Fibroblast of upper back skin (primary cell): ENCODE measurements at regions not wholly inside any gene's neighbourhood (a gene's known extent, or its start where the extent isn't known, plus 50 kb on each side); places are given as distances from the start of the nearest gene placed in this dataset.

ENCODE experiments used
- DNase-seq: peaks from one replicate; pipeline ENCODE4 v3.0.0-alpha.2; 2013

DNA sequence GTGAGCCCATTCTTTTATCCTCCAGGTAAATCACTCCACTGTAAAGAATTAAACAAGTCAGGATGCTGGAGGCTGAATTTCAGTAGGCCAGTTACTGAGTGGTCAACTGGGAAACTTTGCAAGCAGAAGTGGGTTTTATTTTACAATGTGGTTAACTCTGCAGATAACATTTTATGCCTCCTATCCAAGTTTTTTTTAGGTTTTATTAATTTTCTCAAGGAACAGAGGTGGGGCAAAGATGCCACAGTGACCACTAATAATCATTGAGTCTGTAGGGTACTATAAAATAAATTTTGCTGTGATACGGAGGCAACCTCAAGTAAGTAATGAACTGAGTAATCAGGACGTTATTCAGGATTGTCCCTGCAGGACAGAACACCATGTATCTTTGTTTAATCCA lies 599.9 kb downstream of the METTL15 start:
- DNase-seq, result no peak

- DNase-seq, result no peak
These were observed 596.6 kb downstream of the METTL15 start for GRCh38 chr11:28704801-28705200.

- DNase-seq, result no peak
These were observed 595.2 kb downstream of the METTL15 start for GRCh38 chr11:28703371-28703770.

DNA sequence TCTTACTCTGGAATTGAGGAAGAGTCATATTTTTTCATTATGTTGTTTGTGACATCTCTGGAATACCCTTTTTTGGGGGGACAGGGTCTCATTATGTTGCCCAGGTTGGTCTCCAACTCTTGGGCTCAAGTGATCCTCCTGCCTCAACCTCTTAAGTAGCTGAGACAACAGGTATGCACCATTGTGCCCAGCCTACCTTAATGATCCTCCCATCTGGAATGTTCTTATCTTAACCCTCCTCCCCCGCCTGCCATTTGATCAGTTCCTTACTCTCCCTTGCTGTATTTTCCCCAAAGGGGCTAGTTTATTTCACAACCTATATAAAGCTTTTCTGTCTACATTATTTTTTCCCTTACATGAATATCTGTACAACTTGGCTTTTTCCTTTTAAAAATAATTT lies 594.7 kb downstream of the METTL15 start:
- no peak for DNase-seq

- DNase-seq, result no peak
These were observed 594.2 kb downstream of the METTL15 start for GRCh38 chr11:28702450-28702790.

DNA sequence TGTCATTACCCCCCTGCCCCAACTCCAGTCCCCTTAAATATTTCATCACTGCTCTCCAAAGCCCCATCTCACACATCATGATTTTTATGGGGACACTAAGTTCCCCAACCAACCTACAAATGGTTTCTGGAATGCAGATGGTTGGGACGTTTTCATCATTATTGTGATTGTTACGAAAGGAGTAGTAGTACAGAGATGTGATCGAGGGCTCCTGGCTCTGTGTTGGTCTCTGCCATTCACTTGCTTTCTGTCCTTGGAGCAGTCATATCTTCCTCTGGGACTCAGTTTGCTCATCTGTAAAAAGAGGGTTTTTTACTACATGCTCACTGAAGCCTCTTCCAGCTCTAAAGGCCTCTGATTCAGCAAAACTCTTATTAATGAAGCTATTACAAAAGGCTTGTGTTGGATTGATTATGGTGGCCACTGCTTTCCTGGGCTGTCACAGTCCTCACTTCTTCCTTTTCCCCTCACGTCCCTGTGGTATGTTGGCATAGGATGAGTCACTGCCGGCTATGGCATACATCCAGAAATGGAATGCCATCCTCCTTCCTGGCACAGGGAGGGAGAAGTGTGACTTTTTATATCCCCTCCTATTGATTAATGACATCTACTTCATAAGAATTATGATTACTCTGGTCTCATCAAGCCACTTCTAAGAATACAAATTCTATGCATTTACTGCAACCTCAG lies 593.7 kb downstream of the METTL15 start:
- DNase-seq, result no peak

- no peak for DNase-seq
These were observed 591.5 kb downstream of the METTL15 start for GRCh38 chr11:28699701-28700100.

GRCh38 chr11:28697920-28698827 lies 590.0 kb downstream of the METTL15 start:
- peak; percentile 60 for DNase-seq

DNA sequence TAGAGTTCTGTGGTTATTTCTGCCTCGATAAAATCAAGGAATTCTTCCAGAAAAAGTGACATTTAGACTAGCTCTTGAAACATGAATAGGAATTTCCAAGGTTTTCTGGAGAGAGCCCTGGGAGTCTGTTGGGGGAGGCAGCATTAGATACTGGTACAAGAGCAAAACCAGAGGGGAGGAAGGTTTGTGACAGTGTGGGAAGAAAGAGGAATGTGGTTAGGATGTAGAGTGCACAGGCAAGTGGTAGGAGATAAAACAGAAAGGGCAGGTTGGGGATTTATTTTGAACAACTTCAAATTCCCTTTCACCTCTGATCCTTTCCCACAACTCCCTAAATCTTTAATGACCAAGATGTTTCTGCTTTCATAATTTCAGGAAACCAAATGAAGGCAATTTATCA lies 588.4 kb downstream of the METTL15 start:
- DNase-seq, result no peak

- peak; percentile 82 for DNase-seq
These were observed 582.6 kb downstream of the METTL15 start for GRCh38 chr11:28690746-28691145.

DNA sequence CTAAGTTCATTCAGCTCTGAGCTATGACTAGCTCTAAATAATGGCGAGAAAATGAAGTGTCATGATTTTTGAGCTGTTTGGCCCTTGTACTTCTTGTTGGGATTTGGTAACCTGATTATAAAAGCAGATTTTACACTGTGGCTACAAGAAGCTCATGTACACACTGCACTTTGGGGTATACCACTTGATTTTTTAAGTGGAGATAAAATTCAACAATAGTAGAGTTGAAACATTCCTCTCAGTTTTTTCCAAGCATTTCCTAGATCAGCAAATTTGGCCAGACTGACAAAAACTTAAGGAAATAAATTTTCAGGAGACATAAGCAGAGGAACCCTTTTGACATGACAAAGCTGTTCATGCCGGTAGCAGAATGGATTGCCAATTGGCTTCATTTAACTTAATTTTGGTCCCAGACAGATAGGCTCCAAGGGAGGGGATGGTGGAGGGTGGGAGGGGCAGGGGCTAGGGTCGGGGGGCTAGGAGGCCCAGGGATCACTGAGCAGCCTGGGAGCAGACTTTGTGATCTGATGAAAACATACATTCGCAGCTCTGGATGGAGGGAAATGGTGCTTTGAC lies 575.9 kb downstream of the METTL15 start:
- no peak for DNase-seq

DNA sequence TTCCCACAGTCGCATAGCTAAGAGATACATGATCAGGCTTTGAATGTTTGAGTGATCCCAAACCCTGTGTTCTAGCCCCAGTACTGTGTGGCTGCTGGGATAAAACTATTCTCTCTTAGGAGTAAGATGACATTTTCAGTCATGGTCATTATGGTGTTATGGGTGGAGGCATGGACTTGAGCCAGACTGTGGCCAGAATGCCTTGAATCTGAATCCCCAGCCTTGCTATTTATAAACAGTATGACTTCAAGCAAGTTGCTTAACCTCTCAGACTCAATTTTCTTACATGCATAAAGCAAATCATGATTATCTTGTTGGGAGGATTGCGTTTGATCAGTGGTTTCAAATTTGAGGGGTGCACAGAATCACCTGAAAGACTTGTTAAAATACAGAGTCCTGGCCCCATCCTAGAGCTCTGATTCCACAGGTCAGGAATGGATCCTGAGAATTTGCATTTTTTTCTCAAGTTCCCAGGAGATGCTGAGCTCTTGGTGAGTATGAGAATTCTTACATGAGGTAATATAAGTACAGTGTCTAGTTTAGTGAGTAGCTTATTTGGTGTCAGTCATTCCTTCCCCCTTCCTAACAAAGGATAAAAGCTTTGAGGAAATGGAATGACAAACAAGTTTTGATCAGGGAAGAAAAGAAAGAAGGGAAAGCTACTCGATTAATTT lies 571.7 kb downstream of the METTL15 start:
- peak; percentile 74 for DNase-seq

DNA sequence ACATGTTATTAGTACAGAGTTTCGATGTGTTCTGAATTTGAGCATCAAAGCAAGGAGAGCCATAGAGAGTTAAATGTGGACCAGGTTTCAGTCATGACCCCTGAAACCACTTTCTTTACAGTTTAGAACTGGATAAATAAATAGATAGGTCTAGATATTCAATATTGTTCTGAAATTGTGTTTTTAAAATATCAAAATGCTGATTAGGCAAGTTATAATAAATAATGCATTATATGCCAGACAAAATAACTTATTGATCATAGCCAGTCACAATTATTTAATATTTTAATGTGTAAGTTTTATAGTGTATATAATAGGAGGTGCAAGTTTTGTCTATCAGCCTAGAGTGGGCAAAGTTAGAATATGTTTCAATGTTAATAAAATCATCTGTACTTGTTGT lies 569.5 kb downstream of the METTL15 start:
- DNase-seq, result no peak

DNA sequence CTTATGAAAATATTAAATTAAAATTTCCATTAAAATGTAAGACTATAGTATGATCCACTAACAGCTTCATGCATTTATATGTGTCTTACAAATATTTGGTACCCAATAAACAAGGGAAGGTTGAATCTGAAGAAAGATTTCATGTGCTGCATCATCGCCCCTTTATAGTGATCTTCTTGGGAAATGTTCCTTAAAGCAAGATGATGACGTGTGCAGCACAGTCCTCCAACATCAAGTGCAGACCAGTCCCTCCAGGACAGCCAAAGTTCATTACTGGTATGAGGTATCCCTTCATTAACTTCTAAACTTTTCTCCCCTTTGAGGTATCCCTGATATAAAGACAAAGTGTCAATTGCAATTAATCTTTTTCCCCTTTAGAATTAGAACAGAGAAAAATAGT lies 567.0 kb downstream of the METTL15 start:
- no peak for DNase-seq

DNA sequence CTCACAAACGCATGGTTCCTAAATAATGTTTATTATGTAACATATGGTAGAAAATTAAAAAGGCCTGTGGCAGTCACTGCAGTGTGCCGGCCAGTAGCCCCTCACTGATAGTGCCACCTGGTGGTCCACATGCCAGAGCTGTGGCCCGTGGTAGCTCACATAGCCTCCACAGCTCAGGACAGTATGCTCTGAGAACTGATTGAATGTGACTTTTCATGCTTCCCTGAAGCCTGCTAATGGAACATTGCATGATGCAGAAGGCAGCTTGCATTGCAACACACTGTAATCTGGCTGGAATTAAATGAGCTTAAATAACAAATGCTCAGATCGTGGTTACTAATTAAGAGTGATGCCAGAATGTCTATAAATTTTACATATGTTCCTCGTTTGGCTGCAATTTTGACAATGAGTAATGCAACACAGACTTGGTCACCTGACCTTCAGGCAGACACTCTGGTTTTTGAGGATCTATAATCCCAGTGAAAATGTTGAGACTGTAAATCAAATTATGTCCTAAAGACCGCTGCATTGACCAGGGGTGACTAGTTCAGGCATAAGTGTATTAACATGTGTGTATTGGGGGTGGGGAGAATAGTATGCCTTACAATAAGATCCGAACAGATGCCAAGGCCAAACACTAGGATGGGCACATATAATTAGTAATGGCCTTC lies 566.4 kb downstream of the METTL15 start:
- peak; percentile 96 for DNase-seq

- peak; percentile 84 for DNase-seq
These were observed 565.7 kb downstream of the METTL15 start for GRCh38 chr11:28673691-28674432.

DNA sequence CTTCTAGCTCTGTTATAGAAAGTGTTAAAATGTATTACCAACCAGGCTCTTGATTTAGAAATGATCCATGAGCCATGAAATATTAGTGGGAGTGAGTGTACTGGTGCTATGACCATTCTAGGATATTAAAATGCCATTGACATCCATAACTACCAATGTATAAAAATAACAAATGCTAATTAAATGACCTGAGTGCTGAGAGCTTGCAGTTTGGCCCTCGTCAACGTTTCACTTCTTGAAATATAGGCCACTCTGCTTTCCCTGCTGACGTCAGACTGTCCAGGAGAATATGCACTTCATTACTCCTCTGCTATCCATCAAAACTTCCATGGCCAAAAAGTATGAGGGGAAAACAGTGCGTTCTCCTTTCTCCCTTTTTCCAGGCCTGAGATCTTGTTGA lies 563.1 kb downstream of the METTL15 start:
- no peak for DNase-seq

DNA sequence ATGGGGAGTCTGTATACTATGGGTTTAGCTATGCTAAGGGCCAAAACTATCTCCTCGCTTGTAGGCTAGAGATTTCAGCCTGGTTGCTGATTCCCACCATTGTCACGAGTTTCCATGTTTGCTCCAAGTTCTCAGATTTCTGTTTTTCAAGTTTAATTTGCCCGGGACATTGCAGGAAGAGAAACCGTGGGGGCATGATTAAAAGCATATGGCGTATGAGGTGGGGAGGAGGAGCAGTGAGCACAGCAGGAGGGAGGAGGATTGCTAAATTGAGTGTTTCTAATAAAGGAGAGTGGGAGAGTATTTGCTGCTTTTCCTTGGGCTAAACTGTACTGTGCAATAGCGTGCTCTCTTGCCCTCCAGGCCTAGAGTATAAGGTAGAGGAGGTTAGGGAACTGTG lies 558.4 kb downstream of the METTL15 start:
- DNase-seq, result peak; percentile 87

DNA sequence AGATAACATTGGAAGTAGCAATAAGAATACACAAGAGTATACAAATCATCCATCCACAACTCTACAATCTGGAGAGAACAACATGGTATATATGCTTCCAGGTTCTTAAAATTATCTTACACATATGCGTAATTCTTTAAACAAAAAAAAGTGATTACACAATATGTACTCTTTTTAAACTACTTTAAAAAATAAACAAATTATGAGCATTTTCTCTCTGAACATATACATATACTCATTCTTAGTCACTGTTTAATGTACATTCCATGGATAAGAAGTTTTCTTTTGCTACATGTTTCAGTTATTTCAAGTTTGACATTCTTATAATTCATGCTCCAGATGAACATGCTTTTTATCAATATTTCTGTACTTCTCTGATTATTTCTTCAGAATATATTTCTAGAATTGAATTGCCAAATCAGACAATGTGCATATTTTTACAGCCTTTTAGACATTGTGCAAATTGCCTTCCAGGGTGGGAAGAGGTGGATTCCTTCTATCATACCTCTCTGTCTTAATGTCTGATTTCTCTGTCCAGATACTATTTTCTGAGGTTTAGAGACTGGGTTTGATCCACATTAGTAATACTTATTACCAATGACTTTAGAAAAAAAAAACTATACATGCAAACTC lies 551.6 kb downstream of the METTL15 start:
- DNase-seq, result peak; percentile 39

GRCh38 chr11:28657378-28658030 lies 549.3 kb downstream of the METTL15 start:
- DNase-seq, result peak; percentile 38

DNA sequence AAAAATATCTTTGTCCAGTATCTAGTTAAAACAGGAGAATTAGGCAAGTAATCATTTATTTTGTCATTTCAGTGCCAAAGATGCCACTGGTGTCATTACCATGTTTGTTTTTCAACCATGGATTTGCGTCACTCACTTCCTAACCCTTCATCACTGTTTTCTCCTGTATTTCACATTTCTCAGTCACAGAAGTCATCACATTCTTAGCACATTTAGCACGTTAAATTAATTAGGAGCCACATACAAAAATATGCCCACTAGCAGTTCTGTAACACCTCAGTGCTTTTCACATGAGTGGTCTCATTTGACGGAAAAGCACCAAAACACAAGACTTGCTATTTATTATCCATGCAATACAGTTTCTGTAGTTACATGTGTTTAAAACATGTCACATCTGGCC lies 546.0 kb downstream of the METTL15 start:
- no peak for DNase-seq
